ENCODE measurements at regions not wholly inside any gene's neighbourhood (a gene's known extent, or its start where the extent isn't known, plus 50 kb on each side); places are given as distances from the start of the nearest gene placed in this dataset.

GRCh38 chr7:35908331-35909216, 107.7 kb downstream of the SEPTIN7 start:
- H4K5ac ChIP-seq (ENCODE audit: low read depth, low read length) = no peak overlapping the region
- intact Hi-C loops (cut with micrococcal nuclease) (loop anchor here (5.0 kb wide), 1 partner anchor 371 kb away; no protein-coding TSS in a partner anchor), dilution Hi-C loops (cut with HindIII; ENCODE audit: low sequenced_read_pairs, unreplicated experiment) (no loop called here), in situ Hi-C loops (cut with MboI; ENCODE audit: low sequenced_read_pairs) (loop anchor here (5.0 kb wide), 1 partner anchor 196 kb away; no protein-coding TSS in a partner anchor)
- no peak overlapping the region for H3K23ac ChIP-seq (ENCODE audit: low read depth, low read length)
- no peak overlapping the region for H2AFZ ChIP-seq (replicated peaks; ENCODE audit: low read length, poor library complexity)
- H3K27me3 ChIP-seq (ENCODE audit: control insufficient read depth, insufficient read depth, low read length) = no peaks in the 10 kb centered on the region
- H3K9me3 ChIP-seq (ENCODE audit: control insufficient read depth, insufficient read depth, low read length) = no peaks in the 10 kb centered on the region
- H4K20me1 ChIP-seq (ENCODE audit: insufficient read depth, low read length) = peaks cover 6% of the 10 kb centered on the region; the same call in 1 of the 2 replicates
- no peak overlapping the region for H2BK5ac ChIP-seq (ENCODE audit: low read depth, low read length, poor library complexity, severe bottlenecking)
- TF ChIP-seq RFX5 (IDR thresholded peaks at IDR 0.05; ENCODE audit: low read depth, low read length) (no peak), CTCF (conservative IDR thresholded peaks at IDR 0.05; ENCODE audit: low read depth, low read length) (no peak), MAZ (IDR thresholded peaks at IDR 0.05; ENCODE audit: borderline replicate concordance, low read depth, low read length) (no peak), RAD21 (IDR thresholded peaks at IDR 0.05; ENCODE audit: low read length) (no peak), RCOR1 (IDR thresholded peaks at IDR 0.05; ENCODE audit: insufficient replicate concordance, low read length) (no peak), BHLHE40 (IDR thresholded peaks at IDR 0.05; ENCODE audit: low read depth, low read length) (no peak), CHD1 (IDR thresholded peaks at IDR 0.05; ENCODE audit: low read depth, low read length) (no peak)
- ChIA-PET POLR2A (ENCODE audit: unreplicated experiment) (no interaction called here), CTCF (no interaction called here)
- no peak overlapping the region for H3K4ac ChIP-seq (ENCODE audit: low read depth, low read length)
- no peaks in the 10 kb centered on the region for H3K9me1 ChIP-seq (ENCODE audit: insufficient read depth, low read length)
- no peak for DNase-seq
- no peak overlapping the region for H3K27ac ChIP-seq (ENCODE audit: insufficient read depth, low read length)
- no TSS peak for BruUV-seq (replicated peaks)
- WGBS, 2 experiments (ENCODE audit: extremely low coverage in 2 of 2, insufficient read length in 1 of 2) = 57% methylated on average over 3 of the region's 11 CpGs; no CpG with 5 or more reads in 1 of the 2 experiments
- H2BK20ac ChIP-seq (ENCODE audit: low read depth, low read length) = no peak overlapping the region
- no peak overlapping the region for H4K8ac ChIP-seq (ENCODE audit: low read depth in 2 of 2, low read length in 2 of 2)
- no peak overlapping the region for H3K14ac ChIP-seq (replicated peaks; ENCODE audit: low read depth, low read length)
- no peak overlapping the region for H3K18ac ChIP-seq (ENCODE audit: low read depth, low read length)
- no peak overlapping the region for H3K56ac ChIP-seq (ENCODE audit: extremely low read depth, insufficient read depth, low read length)
- peaks cover 2% of the 10 kb centered on the region; the same call in 1 of the 2 replicates for H3K4me1 ChIP-seq (ENCODE audit: control insufficient read depth, insufficient read depth, low read length)
- H4K91ac ChIP-seq (ENCODE audit: insufficient read depth, low read depth, low read length) = no peak overlapping the region
- no peak overlapping the region for H3K9ac ChIP-seq (ENCODE audit: low read depth, low read length)
- no peak overlapping the region for H3K4me2 ChIP-seq (ENCODE audit: low read depth, low read length)
- H2AK9ac ChIP-seq (replicated peaks; ENCODE audit: low read depth, low read length, poor library complexity) = no peak overlapping the region
- no peak overlapping the region for H3K4me3 ChIP-seq (ENCODE audit: insufficient read depth, low read depth, low read length)
- no peak overlapping the region for H2BK120ac ChIP-seq (ENCODE audit: low read depth, low read length)
- H3K36me3 ChIP-seq (ENCODE audit: control insufficient read depth, insufficient read depth, low read length) = peaks cover 1% of the 10 kb centered on the region
- no peak overlapping the region for H2BK15ac ChIP-seq (ENCODE audit: low read depth, low read length)
- no peaks in the 10 kb centered on the region for H3K79me1 ChIP-seq (ENCODE audit: low read depth in 1 of 2, low read length in 2 of 2)
- no peak for ATAC-seq (ENCODE audit: low read depth)
- H2AK5ac ChIP-seq (ENCODE audit: low read depth, low read length) = no peak overlapping the region
